Mesothelial cell of epicardium (in vitro differentiated cells): ENCODE measurements at regions not wholly inside any gene's neighbourhood (a gene's known extent, or its start where the extent isn't known, plus 50 kb on each side); places are given as distances from the start of the nearest gene placed in this dataset.

Experiments used
- DNase-seq, 2 experiments: peaks; one replicate each; pipeline ENCODE4 v3.0.0; 2021; ENCODE audit warnings: low spot score in 2 of 2; ENCODE audit not compliant: unreplicated experiment in 2 of 2
- H3K27ac Mint-ChIP-seq: 2 replicates; pipeline ENCODE4 v1.8.0; 2021; ENCODE audit warnings: mixed read lengths
- H3K27me3 Mint-ChIP-seq: 2 replicates; pipeline ENCODE4 v1.8.0; 2021; ENCODE audit warnings: low read depth, mixed read lengths
- H3K36me3 Mint-ChIP-seq: 2 replicates; pipeline ENCODE4 v1.8.0; 2021; ENCODE audit warnings: mixed read lengths
- H3K4me1 Mint-ChIP-seq: 2 replicates; pipeline ENCODE4 v1.8.0; 2021; ENCODE audit warnings: mixed read lengths
- H3K4me3 Mint-ChIP-seq: 2 replicates; pipeline ENCODE4 v1.8.0; 2021; ENCODE audit warnings: mild to moderate bottlenecking, moderate library complexity, mixed read lengths
- H3K9me3 Mint-ChIP-seq: 2 replicates; pipeline ENCODE4 v1.8.0; 2021; ENCODE audit warnings: mixed read lengths
- CTCF ChIP-seq: fragments of 200-600 bp; sonication (generic); IDR thresholded peaks from one replicate; pipeline ENCODE4 v1.5.0; 2021; ENCODE audit warnings: antibody characterized with exemption; ENCODE audit not compliant: unreplicated experiment

GRCh38 chr1:232139444-232139843 lies 490.5 kb downstream of the SIPA1L2 start:
- H3K27ac Mint-ChIP-seq, result no peak overlapping the region
- no peak for DNase-seq

GRCh38 chr1:232138044-232138443 lies 491.9 kb downstream of the SIPA1L2 start:
- Mint-ChIP-seq H3K4me3 (no peak overlapping the region), H3K27ac (no peak overlapping the region), H3K27me3 (no peaks in the 10 kb centered on the region), H3K36me3 (peaks cover 2% of the 10 kb centered on the region), H3K4me1 (no peaks in the 10 kb centered on the region), H3K9me3 (peaks cover 14% of the 10 kb centered on the region)
- no peak for TF ChIP-seq CTCF
- no peak for DNase-seq

More at GRCh38 chr1:232139444-232139843, 490.5 kb downstream of the SIPA1L2 start:
- no peaks in the 10 kb centered on the region for H3K27me3 Mint-ChIP-seq
- TF ChIP-seq CTCF, result no peak
- H3K4me1 Mint-ChIP-seq, result no peaks in the 10 kb centered on the region
- H3K36me3 Mint-ChIP-seq, result peaks cover 2% of the 10 kb centered on the region
- H3K9me3 Mint-ChIP-seq, result peaks cover 14% of the 10 kb centered on the region
- no peak overlapping the region for H3K4me3 Mint-ChIP-seq

- no peak overlapping the region for H3K4me3 Mint-ChIP-seq
- H3K27me3 Mint-ChIP-seq, result no peaks in the 10 kb centered on the region
- H3K27ac Mint-ChIP-seq, result no peak overlapping the region
- no peak for DNase-seq
- peaks cover 2% of the 10 kb centered on the region for H3K36me3 Mint-ChIP-seq
- H3K4me1 Mint-ChIP-seq, result no peaks in the 10 kb centered on the region
- peaks cover 14% of the 10 kb centered on the region for H3K9me3 Mint-ChIP-seq
- no peak for TF ChIP-seq CTCF
These were observed 492.9 kb downstream of the SIPA1L2 start for GRCh38 chr1:232137066-232137465.

GRCh38 chr1:232136136-232136535 lies 493.8 kb downstream of the SIPA1L2 start:
- Mint-ChIP-seq H3K4me3 (no peak overlapping the region), H3K36me3 (peaks cover 3% of the 10 kb centered on the region), H3K27ac (no peak overlapping the region), H3K4me1 (no peaks in the 10 kb centered on the region), H3K27me3 (no peaks in the 10 kb centered on the region), H3K9me3 (peaks cover 19% of the 10 kb centered on the region)
- no peak for DNase-seq
- no peak for TF ChIP-seq CTCF

GRCh38 chr1:232134365-232134764 lies 495.6 kb downstream of the SIPA1L2 start:
- H3K4me1 Mint-ChIP-seq, result no peaks in the 10 kb centered on the region
- DNase-seq, result no peak
- no peak overlapping the region for H3K27ac Mint-ChIP-seq
- H3K4me3 Mint-ChIP-seq, result no peak overlapping the region
- no peaks in the 10 kb centered on the region for H3K27me3 Mint-ChIP-seq
- H3K36me3 Mint-ChIP-seq, result peaks cover 3% of the 10 kb centered on the region
- no peak for TF ChIP-seq CTCF
- H3K9me3 Mint-ChIP-seq, result peaks cover 20% of the 10 kb centered on the region

GRCh38 chr1:232132572-232132971 lies 497.4 kb downstream of the SIPA1L2 start:
- no peaks in the 10 kb centered on the region for H3K27me3 Mint-ChIP-seq
- no peak overlapping the region for H3K4me3 Mint-ChIP-seq

More at GRCh38 chr1:232132572-232132971, 497.4 kb downstream of the SIPA1L2 start:
- Mint-ChIP-seq H3K36me3 (peaks cover 3% of the 10 kb centered on the region), H3K4me1 (no peaks in the 10 kb centered on the region), H3K9me3 (peaks cover 29% of the 10 kb centered on the region), H3K27ac (no peak overlapping the region)
- no peak for DNase-seq
- no peak for TF ChIP-seq CTCF
